Left ventricle myocardium superior (tissue), 1 donor: ENCODE measurements at regions not wholly inside any gene's neighbourhood (a gene's known extent, or its start where the extent isn't known, plus 50 kb on each side); places are given as distances from the start of the nearest gene placed in this dataset.
"Not testable (repeated sequence)": the region's sequence is repeated elsewhere in the genome, so short reads cannot be mapped to it uniquely, and the experiment has no call there.

Experiments used
- ATAC-seq: fragments of 200-7000 bp; cut with Tn5 transposase; one replicate; pipeline ENCODE4 v1.9.1; 2020; ENCODE audit warnings: mild to moderate bottlenecking, moderate library complexity
- DNase-seq: peaks from one replicate; pipeline ENCODE4 v3.0.0-alpha.2; 2020
- intact Hi-C: fragments of 100-400 bp; cut with micrococcal nuclease; formaldehyde crosslinking; loops from one replicate; pipeline ENCODE4 v1.11.0; 2022
- donor health status: DM: no; HTN: yes; CAD: no; lungs with severe emphysema.

- DNase-seq, intact Hi-C loops: not testable (repeated sequence)
- ATAC-seq, result peak; percentile 22
Observed at GRCh38 chr21:6090286-6090908, 4431.0 kb upstream of the TPTE start.

GRCh38 chr21:6091335-6092027 is 4429.9 kb upstream of the TPTE start:
- DNase-seq, ATAC-seq, intact Hi-C loops: not testable (repeated sequence)

- DNase-seq, intact Hi-C loops, ATAC-seq: not testable (repeated sequence)
Observed at GRCh38 chr21:6092401-6092800, 4429.0 kb upstream of the TPTE start.

GRCh38 chr21:6093419-6093818 is 4428.0 kb upstream of the TPTE start:
- ATAC-seq (peak; percentile 27), DNase-seq (peak; percentile 32)
- intact Hi-C loops, result not testable (repeated sequence)

- DNase-seq, ATAC-seq, intact Hi-C loops: not testable (repeated sequence)
Observed at GRCh38 chr21:6093870-6094269, 4427.5 kb upstream of the TPTE start.

- intact Hi-C loops, DNase-seq: not testable (repeated sequence)
- ATAC-seq, result peak; percentile 41
Observed at GRCh38 chr21:6095304-6095703, 4426.1 kb upstream of the TPTE start.

- DNase-seq, intact Hi-C loops: not testable (repeated sequence)
- ATAC-seq, result peak; percentile 61
Observed at GRCh38 chr21:6096560-6097424, 4424.6 kb upstream of the TPTE start.

- intact Hi-C loops, ATAC-seq, DNase-seq: not testable (repeated sequence)
Observed at GRCh38 chr21:6097736-6098135, 4423.6 kb upstream of the TPTE start.

- intact Hi-C loops, result not testable (repeated sequence)
- DNase-seq (peak; percentile 15), ATAC-seq (peak; percentile 56)
Observed at GRCh38 chr21:6098191-6098935, 4423.0 kb upstream of the TPTE start.

GRCh38 chr21:6101588-6101987 is 4419.8 kb upstream of the TPTE start:
- DNase-seq, intact Hi-C loops, ATAC-seq: not testable (repeated sequence)

- intact Hi-C loops, DNase-seq, ATAC-seq: not testable (repeated sequence)
Observed at GRCh38 chr21:6104546-6104945, 4416.8 kb upstream of the TPTE start.

GRCh38 chr21:6106686-6107567 is 4414.5 kb upstream of the TPTE start:
- DNase-seq, intact Hi-C loops, ATAC-seq: not testable (repeated sequence)

- DNase-seq, ATAC-seq, intact Hi-C loops: not testable (repeated sequence)
Observed at GRCh38 chr21:6108894-6109293, 4412.5 kb upstream of the TPTE start.

- peak; percentile 30 for DNase-seq
- peak; percentile 16 for ATAC-seq
- intact Hi-C loops, result not testable (repeated sequence)
Observed at GRCh38 chr21:6109774-6110173, 4411.6 kb upstream of the TPTE start.

GRCh38 chr21:6110716-6111343 is 4410.6 kb upstream of the TPTE start:
- intact Hi-C loops, DNase-seq: not testable (repeated sequence)
- peak; percentile 91 for ATAC-seq

GRCh38 chr21:6111354-6111753 is 4410.0 kb upstream of the TPTE start:
- intact Hi-C loops, result not testable (repeated sequence)

GRCh38 chr21:6118336-6118735 is 4403.0 kb upstream of the TPTE start:
- DNase-seq, result peak; percentile 2
- ATAC-seq, intact Hi-C loops: not testable (repeated sequence)

More at GRCh38 chr21:6111354-6111753, 4410.0 kb upstream of the TPTE start:
- ATAC-seq (peak; percentile 16), DNase-seq (peak; percentile 31)
